ENCODE measurements at regions not wholly inside any gene's neighbourhood (a gene's known extent, or its start where the extent isn't known, plus 50 kb on each side); places are given as distances from the start of the nearest gene placed in this dataset.

- no peak overlapping the region for H3K4me3 Mint-ChIP-seq
- Histone ChIP-seq H2BK15ac (ENCODE audit: low read depth, low read length) (no peak overlapping the region), H3K9me3 (ENCODE audit: control insufficient read depth, low read depth, low read length) (no peaks in the 10 kb centered on the region), H3K14ac (ENCODE audit: insufficient read depth, low read length) (no peak overlapping the region), H3K23ac (ENCODE audit: insufficient read length, low read depth, low read length) (no peak overlapping the region), H4K8ac (replicated peaks; ENCODE audit: insufficient read length, low read depth, low read length) (no peak overlapping the region), H2BK12ac (ENCODE audit: insufficient read length, low read depth, low read length) (no peak overlapping the region), H3K18ac (ENCODE audit: insufficient read length, low read depth, low read length) (no peak overlapping the region), H4K20me1 (ENCODE audit: control insufficient read depth, insufficient read depth, insufficient read length) (no peaks in the 10 kb centered on the region), H3K23me2 (ENCODE audit: insufficient read length, low read depth, low read length, poor library complexity, severe bottlenecking) (no peaks in the 10 kb centered on the region), H3K27me3 (ENCODE audit: insufficient read depth, low read length) (no peaks in the 10 kb centered on the region), H4K91ac (ENCODE audit: insufficient read length, low read depth, low read length) (no peak overlapping the region), H2BK20ac (ENCODE audit: low read depth, low read length, poor library complexity, severe bottlenecking) (no peak overlapping the region), H2BK120ac (ENCODE audit: low read depth, low read length, poor library complexity, severe bottlenecking) (no peak overlapping the region), H3K27ac (ENCODE audit: insufficient read length, low read depth, low read length) (no peak overlapping the region), H2BK5ac (ENCODE audit: insufficient read length, low read length) (no peak overlapping the region), H3K9ac (ENCODE audit: extremely low read depth, insufficient read length, low read length) (no peak overlapping the region), H3T11ph (ENCODE audit: low read length) (no peak overlapping the region), H3K4me1 (ENCODE audit: insufficient read depth, low read length) (no peaks in the 10 kb centered on the region), H3K79me2 (ENCODE audit: insufficient read depth, low read length) (no peaks in the 10 kb centered on the region), H3K4me2 (ENCODE audit: insufficient read depth, insufficient read length, low read length) (no peak overlapping the region), H3K79me1 (ENCODE audit: insufficient read depth, low read depth, low read length, poor library complexity, severe bottlenecking) (no peaks in the 10 kb centered on the region), H2AK5ac (ENCODE audit: insufficient read length, low read length) (no peak overlapping the region), H2AFZ (ENCODE audit: low read length) (no peak overlapping the region), H3K56ac (ENCODE audit: insufficient read length, low read depth, low read length) (no peak overlapping the region), H3K4ac (ENCODE audit: low read depth, low read length) (no peak overlapping the region), H4K5ac (ENCODE audit: insufficient read length, low read depth, low read length) (no peak overlapping the region)
- no peaks in the 10 kb centered on the region for H3K27me3 Mint-ChIP-seq (ENCODE audit: low read depth)
- peaks cover 0 to 5% of the 10 kb centered on the region in 2 experiments; a peak in 1 of 4 replicates for H3K4me1 Mint-ChIP-seq
- no CpG with 5 or more reads among the region's 2 CpGs for WGBS (ENCODE audit: extremely low coverage, insufficient read length, low lambda C conversion rate)
- no peaks in the 10 kb centered on the region for H3K36me3 Mint-ChIP-seq (ENCODE audit: insufficient read depth in 1 of 3, low read depth in 3 of 3)
- TF ChIP-seq CTCF (conservative IDR thresholded peaks at IDR 0.05): no peak
- no peak for DNase-seq
- H3K27ac Mint-ChIP-seq: no peak overlapping the region
- no peaks in the 10 kb centered on the region; a peak in 2 of 5 replicates for H3K9me3 Mint-ChIP-seq
These were observed 304.0 kb downstream of the SPRY2 start for GRCh38 chr13:80036845-80037504.
